Stimulated activated naive CD8-positive, alpha-beta T cell treated with anti-CD3 and anti-CD28 coated beads, Interleukin-15, amount 100 ng/mL, for 72 hours (primary cell): ENCODE measurements at regions not wholly inside any gene's neighbourhood (a gene's known extent, or its start where the extent isn't known, plus 50 kb on each side); places are given as distances from the start of the nearest gene placed in this dataset.

Source experiments
- ATAC-seq: fragments of 150-1000 bp; cut with Tn5 transposase; 2 replicates; pipeline ENCODE4 v1.10.0; 2021; ENCODE audit warnings: mild to moderate bottlenecking, moderate library complexity
- DNase-seq, 2 donors: peaks; one replicate each; pipeline ENCODE4 v3.0.0; 2021 to 2022
- H3K27ac Mint-ChIP-seq, 2 donors: one replicate each; pipeline ENCODE4 v1.8.0; 2022; ENCODE audit warnings: mild to moderate bottlenecking in 2 of 2, mixed read lengths in 2 of 2, moderate library complexity in 2 of 2
- H3K27me3 Mint-ChIP-seq: one replicate; pipeline ENCODE4 v1.8.0; 2022; ENCODE audit warnings: mixed read lengths
- H3K4me1 Mint-ChIP-seq: one replicate; pipeline ENCODE4 v1.8.0; 2022; ENCODE audit warnings: mild to moderate bottlenecking, mixed read lengths
- H3K4me3 Mint-ChIP-seq, 2 donors: one replicate each; pipeline ENCODE4 v1.8.0; 2022; ENCODE audit warnings: mild to moderate bottlenecking in 2 of 2, mixed read lengths in 2 of 2, moderate library complexity in 1 of 2
- H3K9me3 Mint-ChIP-seq, 2 donors: one replicate each; pipeline ENCODE4 v1.8.0; 2022; ENCODE audit warnings: mixed read lengths in 2 of 2

DNA sequence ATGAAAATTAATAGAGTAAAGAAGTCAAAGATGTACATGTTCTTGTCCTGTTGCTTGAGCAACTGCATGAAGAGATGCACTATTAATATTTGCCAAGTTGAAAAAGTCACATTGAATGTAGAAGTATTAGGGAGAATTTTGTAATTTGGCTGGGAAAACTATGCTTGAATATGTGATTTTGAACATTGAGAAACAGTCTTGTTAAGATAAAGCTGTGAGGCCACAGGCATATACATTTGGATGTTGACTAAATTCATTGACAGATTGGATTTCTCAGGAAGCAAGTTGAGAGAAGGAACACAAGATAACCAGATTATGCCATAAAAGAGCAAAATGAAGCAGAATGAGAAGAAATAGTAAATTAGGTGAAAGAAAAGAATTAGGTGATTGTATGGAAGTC, 1777.5 kb upstream of the PCDH7 start:
- ATAC-seq (no peak), DNase-seq (no peak)
- Mint-ChIP-seq H3K27ac (no peak overlapping the region), H3K4me1 (no peaks in the 10 kb centered on the region), H3K9me3 (peaks cover 15 to 23% of the 10 kb centered on the region in 2 donors), H3K27me3 (no peaks in the 10 kb centered on the region), H3K4me3 (no peak overlapping the region)

DNA sequence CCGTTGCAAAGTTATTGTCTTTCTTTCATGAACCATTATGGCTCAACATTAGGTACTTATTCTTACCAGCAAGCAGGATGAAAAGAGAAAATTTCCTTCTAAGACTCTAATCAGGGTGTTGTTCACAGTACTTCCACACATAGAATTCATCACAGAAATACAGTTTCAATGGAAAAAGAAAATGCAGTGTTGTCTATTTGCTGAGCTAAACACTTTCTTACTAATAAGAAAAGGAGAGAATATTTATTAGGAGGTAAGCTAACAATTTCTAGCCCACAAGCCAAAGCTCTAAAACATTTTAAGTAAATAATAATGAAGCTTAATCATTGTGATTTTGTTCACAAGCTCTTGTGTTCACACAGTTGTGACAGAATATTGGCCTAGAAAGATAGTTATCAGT, 1772.8 kb upstream of the PCDH7 start:
- Mint-ChIP-seq H3K27me3 (no peaks in the 10 kb centered on the region), H3K9me3 (peaks cover 12 to 15% of the 10 kb centered on the region in 2 donors), H3K4me3 (no peak overlapping the region), H3K27ac (no peak overlapping the region), H3K4me1 (no peaks in the 10 kb centered on the region)
- no peak for DNase-seq
- ATAC-seq: no peak

DNA sequence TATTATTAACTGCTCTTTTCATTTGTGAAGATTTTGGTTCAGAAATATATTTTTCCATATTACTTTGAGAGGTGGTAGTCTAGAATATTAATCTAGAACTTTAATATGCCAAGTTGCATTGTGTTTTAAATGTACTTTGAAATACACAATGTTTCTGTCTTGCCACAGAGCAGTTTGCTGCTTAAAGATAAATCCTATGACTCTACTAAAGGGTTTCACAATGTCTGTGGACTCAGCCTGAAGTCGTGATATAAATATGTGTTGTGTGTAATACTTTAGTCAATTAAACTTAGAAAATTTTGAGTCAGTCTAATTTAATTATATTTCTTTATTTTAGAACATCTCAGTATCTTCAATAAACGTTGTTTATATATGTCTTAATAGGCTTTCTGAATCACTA, 1771.7 kb upstream of the PCDH7 start:
- DNase-seq (no peak), ATAC-seq (no peak)
- Mint-ChIP-seq H3K27ac (no peak overlapping the region), H3K4me1 (no peaks in the 10 kb centered on the region), H3K4me3 (no peak overlapping the region), H3K27me3 (no peaks in the 10 kb centered on the region), H3K9me3 (peaks cover 6 to 8% of the 10 kb centered on the region in 2 donors)

DNA sequence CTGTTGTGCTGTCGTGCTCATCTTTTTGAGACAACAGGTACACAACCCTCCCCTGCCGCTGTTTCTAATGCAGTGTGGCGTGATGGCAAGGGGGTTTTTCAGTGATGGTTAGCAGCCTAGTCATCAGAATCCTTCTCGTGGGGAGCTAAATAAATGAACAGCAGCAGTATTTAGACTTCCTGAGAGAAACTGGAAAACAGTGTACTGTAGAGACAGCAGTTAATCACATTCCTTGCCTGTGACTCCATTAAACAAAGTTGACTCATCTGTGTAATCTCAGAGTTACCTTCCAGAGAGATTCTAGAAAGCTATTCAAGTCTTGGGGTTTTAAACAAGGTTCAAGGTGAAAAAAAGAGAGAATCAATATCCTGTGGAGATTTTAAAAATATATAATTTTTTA, 1753.2 kb upstream of the PCDH7 start:
- no peak overlapping the region for H3K4me3 Mint-ChIP-seq
- H3K4me1 Mint-ChIP-seq: no peaks in the 10 kb centered on the region
- no peak for DNase-seq
- H3K27ac Mint-ChIP-seq: peak overlapping the region in 1 of 2 donors; percentile 42
- ATAC-seq: no peak
- H3K27me3 Mint-ChIP-seq: no peaks in the 10 kb centered on the region
- H3K9me3 Mint-ChIP-seq: peaks cover 0 to 6% of the 10 kb centered on the region in 2 donors

DNA sequence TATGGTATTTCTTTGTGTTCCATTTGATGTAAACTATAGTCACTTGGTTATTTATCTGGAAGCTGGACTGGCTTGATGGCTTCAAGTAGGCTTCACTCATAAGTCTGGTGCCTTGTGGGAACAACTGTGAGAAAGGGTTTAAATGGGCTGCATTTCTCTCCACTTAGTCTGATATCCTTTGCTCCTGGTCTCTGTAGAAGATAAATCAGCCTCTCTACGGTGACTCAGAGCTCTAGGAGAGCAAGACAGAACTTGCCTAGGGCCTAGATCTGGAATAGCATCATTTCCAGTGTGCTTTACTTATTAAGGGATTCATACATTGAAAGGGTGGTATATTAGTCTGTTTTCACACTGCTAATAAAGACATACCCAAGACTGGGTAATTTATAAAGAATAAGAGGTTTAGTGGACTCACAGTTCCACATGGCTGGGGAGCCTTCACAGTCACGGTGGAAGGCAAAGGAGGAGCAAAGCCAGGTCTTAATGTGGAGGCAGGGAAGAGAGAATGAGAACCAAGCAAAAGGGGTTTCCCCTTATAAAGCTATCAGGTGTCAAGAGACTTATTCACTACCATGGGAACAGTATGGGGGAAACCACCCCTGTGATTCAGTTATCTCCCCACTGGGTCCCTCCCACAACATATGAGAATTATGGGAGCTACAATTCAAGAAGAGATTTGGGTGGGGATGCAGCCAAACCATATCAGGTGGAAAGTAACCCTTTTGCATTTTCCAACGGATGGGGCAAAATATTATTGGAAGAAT, 1746.4 kb upstream of the PCDH7 start:
- DNase-seq (no peak), ATAC-seq (no peak)
- no peak overlapping the region for H3K27ac Mint-ChIP-seq
- H3K4me3 Mint-ChIP-seq: no peak overlapping the region
- no peaks in the 10 kb centered on the region for H3K27me3 Mint-ChIP-seq
- peaks cover 5 to 7% of the 10 kb centered on the region in 2 donors for H3K9me3 Mint-ChIP-seq
- H3K4me1 Mint-ChIP-seq: no peaks in the 10 kb centered on the region

DNA sequence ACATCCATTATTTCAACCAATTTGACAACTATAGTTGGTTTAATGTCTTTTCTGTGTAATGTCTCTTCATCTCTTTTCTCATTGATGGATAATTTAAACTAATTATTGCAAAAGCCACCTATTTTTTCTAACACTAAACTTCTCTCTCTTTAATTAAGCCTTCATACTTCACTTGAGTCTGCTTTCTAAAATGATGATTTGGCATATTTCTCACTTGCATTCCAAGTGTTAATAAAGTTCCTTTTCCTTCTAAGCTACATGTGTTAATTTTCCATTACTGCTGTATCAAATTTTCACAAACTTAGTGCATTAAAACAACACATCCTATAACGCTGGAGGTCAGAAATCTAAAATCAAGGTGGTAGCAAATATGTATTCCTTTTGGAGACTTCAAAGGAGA, 1743.8 kb upstream of the PCDH7 start:
- H3K4me3 Mint-ChIP-seq: no peak overlapping the region
- no peaks in the 10 kb centered on the region for H3K4me1 Mint-ChIP-seq
- ATAC-seq (no peak), DNase-seq (no peak)
- H3K9me3 Mint-ChIP-seq: peaks cover 5 to 7% of the 10 kb centered on the region in 2 donors
- H3K27me3 Mint-ChIP-seq: no peaks in the 10 kb centered on the region
- H3K27ac Mint-ChIP-seq: no peak overlapping the region

DNA sequence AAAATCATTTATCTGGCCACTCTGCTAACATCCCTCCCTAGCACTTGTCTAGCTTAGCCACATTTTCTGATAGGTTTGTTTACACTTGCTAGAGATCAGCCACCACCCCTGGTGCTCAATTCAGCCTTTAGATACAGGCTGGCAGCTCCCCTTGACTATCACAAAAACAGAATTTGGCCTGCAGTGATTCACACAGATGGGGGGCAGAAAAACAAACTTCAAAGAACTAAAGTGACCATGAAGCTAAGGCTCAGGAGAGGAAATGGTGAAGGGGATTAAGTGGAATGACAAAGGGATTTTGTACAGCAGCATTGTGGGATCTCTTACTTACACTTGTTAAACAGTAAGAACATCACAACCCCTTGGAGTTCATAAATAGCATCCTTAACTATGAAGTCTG, 1718.0 kb upstream of the PCDH7 start:
- Mint-ChIP-seq H3K27ac (no peak overlapping the region), H3K4me1 (no peaks in the 10 kb centered on the region), H3K9me3 (peaks cover 11 to 29% of the 10 kb centered on the region in 2 donors), H3K27me3 (no peaks in the 10 kb centered on the region), H3K4me3 (no peak overlapping the region)
- ATAC-seq (no peak), DNase-seq (no peak)

DNA sequence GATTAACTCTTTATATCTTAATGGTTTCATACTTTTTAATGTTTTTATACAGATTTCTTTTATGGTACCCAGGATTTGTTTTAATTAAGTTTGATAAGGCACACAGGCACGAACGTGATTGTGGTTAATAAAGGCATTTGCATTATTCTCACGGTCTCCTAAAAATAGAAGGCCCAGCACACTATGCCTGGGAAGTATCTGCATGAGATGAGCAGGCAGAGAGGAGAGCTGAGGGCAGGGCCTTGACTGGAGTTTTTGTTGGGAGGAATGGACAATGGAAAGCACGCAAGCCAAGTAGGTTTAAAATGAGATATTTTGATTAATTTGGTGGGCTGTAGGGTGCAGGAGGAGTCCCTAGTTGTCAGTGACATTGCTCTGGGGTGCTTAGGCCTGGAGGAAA, 1714.3 kb upstream of the PCDH7 start:
- no peaks in the 10 kb centered on the region for H3K27me3 Mint-ChIP-seq
- H3K4me3 Mint-ChIP-seq: no peak overlapping the region
- no peaks in the 10 kb centered on the region for H3K4me1 Mint-ChIP-seq
- H3K27ac Mint-ChIP-seq: peak overlapping the region in 1 of 2 donors; percentile 63
- ATAC-seq (no peak), DNase-seq (no peak)
- H3K9me3 Mint-ChIP-seq: peaks cover 4 to 19% of the 10 kb centered on the region in 2 donors

DNA sequence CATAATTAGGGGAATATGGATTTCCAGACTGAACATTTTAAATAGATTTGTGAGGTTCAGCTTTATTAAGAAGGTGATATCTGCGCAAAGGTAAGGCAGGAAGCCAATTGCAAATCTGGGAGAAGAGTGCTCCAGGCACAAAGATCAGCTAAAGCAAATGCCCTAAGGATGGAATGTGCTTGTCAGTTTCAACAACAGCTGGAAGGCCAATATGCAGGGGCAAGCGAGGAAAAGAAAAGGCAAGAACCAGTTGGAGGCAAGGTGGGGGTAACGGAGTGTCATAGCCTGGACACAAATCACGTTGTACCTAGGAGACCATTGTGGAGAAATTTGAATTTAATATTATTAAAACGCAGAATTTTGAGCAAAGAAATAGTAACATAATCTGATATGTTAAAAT, 1710.3 kb upstream of the PCDH7 start:
- Mint-ChIP-seq H3K27me3 (no peaks in the 10 kb centered on the region), H3K4me3 (no peak overlapping the region), H3K4me1 (no peaks in the 10 kb centered on the region), H3K9me3 (peaks cover 14 to 17% of the 10 kb centered on the region in 2 donors), H3K27ac (no peak overlapping the region)
- ATAC-seq: no peak
- no peak for DNase-seq

DNA sequence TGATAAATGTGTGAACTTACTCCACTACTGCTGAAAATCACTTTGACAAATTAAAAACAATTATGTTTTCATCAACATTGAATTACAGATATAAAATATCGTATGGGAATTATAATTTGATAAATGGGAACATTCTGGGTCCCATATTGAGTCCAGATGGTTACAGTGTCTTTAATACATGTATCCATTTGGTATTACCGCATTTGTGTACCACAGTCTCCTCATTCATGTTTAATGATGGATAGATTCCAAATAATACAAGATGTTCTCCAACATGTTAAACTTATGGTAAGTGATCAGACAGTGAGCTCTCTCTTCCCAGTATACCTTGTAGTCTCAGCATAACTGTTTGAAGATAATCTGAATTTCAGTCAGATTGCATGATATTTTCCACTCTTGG, 1706.8 kb upstream of the PCDH7 start:
- Mint-ChIP-seq H3K27ac (no peak overlapping the region), H3K4me3 (no peak overlapping the region), H3K27me3 (no peaks in the 10 kb centered on the region), H3K4me1 (no peaks in the 10 kb centered on the region), H3K9me3 (peaks cover 14 to 17% of the 10 kb centered on the region in 2 donors)
- ATAC-seq: no peak
- no peak for DNase-seq

DNA sequence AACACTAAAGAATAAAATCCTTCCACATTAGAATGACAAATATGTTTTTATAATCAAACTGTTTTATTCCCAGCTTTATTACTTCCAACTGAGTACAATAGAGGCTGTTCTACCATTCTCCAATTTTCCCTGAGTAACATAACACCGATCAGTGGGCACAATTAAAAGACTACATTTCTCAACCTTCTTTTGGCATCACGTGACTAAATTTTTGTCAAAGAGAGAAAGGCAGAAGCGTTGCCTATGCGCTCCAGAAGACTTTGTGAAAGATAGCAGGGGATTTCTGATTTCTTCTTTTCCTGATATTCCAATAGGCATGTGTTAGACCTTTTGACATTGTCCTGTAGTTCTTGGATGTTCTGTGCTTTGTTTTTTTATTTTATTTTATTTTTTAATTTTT, 1705.6 kb upstream of the PCDH7 start:
- Mint-ChIP-seq H3K27ac (no peak overlapping the region), H3K27me3 (no peaks in the 10 kb centered on the region), H3K4me1 (no peaks in the 10 kb centered on the region), H3K4me3 (no peak overlapping the region), H3K9me3 (peaks cover 17 to 18% of the 10 kb centered on the region in 2 donors)
- no peak for ATAC-seq
- DNase-seq: no peak

DNA sequence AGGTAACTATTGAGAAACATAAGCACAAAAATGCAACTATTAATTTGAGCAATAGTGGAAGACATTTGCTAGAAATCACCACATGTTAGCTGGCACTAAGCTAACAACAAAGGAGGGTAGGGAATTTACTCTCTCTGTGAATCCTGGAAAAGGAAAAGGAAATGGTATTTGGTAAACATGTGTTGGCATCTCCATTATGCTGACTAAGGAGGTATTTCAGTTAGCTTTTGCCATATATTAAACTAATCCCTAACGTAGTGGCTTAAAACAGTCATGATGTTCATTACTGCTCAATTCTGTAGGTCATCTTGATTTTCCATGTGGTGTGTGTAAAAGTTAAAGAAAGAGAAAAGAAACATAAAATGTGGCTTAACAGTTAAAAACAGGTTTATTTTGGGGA, 1686.5 kb upstream of the PCDH7 start:
- Mint-ChIP-seq H3K27me3 (no peaks in the 10 kb centered on the region), H3K9me3 (peaks cover 18 to 21% of the 10 kb centered on the region in 2 donors), H3K27ac (no peak overlapping the region), H3K4me1 (no peaks in the 10 kb centered on the region), H3K4me3 (no peak overlapping the region)
- no peak for DNase-seq
- ATAC-seq: no peak

DNA sequence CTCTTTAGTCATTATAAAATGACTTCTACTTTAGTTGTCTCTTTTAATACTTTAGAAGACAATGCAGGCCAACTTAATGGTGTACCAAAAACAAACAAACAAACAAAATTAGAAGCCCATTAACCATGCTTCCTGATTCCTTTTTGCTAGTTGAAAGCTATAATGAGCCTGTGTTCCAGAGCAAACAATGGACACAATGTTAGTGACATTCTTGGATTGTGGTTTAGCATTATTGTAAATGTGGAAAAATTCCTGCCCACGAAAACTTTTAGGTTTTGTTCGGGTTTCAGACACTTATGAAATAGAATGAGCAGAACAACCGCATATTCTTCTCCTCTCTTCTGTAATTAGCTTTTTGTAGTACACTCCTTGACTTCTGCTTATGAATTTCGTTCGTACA, 1682.7 kb upstream of the PCDH7 start:
- Mint-ChIP-seq H3K27me3 (no peaks in the 10 kb centered on the region), H3K9me3 (peaks cover 13 to 16% of the 10 kb centered on the region in 2 donors), H3K4me1 (no peaks in the 10 kb centered on the region), H3K4me3 (no peak overlapping the region), H3K27ac (no peak overlapping the region)
- DNase-seq: no peak
- ATAC-seq: no peak

DNA sequence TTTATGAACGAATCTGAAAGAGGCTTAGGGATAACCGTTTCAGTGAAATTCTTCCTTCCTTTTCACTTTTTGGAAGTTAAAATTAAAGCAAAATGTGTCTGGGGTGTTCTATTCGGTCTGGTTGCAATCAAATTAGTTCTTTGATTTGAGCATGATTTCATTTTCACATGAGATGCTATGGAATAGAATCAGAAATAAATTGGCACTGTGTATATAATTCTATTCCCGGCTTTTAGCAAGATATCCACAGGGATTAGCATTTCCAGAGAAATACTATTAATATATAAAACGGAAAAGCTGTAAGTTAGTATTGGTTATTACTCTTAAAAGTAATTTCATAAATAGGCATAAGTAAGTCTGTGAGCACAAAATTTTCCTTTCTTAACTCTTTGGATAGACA, 1676.8 kb upstream of the PCDH7 start:
- peaks cover 4 to 16% of the 10 kb centered on the region in 2 donors for H3K9me3 Mint-ChIP-seq
- no peaks in the 10 kb centered on the region for H3K27me3 Mint-ChIP-seq
- DNase-seq: no peak
- no peak overlapping the region for H3K4me3 Mint-ChIP-seq
- no peak overlapping the region for H3K27ac Mint-ChIP-seq
- no peaks in the 10 kb centered on the region for H3K4me1 Mint-ChIP-seq
- ATAC-seq: no peak

DNA sequence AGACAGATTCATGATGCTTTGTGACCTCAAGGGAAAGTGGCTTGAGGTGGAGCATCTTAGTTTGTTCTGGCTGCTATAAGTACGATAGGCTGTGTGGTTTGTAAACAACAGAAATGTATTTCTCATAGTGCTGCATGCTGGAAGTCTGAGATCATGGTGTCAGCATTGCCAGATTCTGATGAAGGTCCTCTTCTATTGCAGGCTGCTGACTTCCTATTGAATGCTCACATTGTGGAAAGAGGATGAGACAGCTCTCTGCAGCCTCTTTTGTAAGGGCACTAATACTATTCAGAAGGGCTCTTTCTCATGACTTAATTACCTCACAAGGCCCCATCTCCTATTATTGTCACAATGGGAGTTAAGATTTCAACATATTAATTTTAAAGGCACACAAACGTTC, 1674.0 kb upstream of the PCDH7 start:
- no peaks in the 10 kb centered on the region for H3K27me3 Mint-ChIP-seq
- H3K27ac Mint-ChIP-seq: peak overlapping the region in 1 of 2 donors; percentile 19
- no peaks in the 10 kb centered on the region for H3K4me1 Mint-ChIP-seq
- no peak overlapping the region for H3K4me3 Mint-ChIP-seq
- ATAC-seq: no peak
- peaks cover 16 to 29% of the 10 kb centered on the region in 2 donors for H3K9me3 Mint-ChIP-seq
- no peak for DNase-seq

DNA sequence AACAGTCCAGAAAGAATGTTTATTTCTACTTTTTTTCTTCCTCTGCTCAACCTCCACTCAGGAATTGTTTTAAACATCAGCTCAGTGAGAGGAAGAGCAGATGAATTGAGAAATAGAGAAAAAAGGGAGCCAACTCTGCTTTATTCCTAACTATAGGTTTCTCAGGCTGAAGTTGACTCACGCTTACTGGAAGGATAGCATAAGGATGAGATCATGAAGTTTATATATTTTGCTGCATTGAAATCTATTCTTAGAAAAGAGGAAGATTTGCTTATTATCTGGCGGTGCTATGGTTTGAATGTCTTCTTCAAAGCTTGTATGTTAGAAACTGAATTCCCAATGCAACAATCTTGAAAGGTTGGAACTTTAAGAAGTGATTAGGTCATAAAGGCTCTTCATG, 1673.4 kb upstream of the PCDH7 start:
- no peak overlapping the region for H3K27ac Mint-ChIP-seq
- DNase-seq (no peak), ATAC-seq (no peak)
- no peaks in the 10 kb centered on the region for H3K4me1 Mint-ChIP-seq
- H3K27me3 Mint-ChIP-seq: no peaks in the 10 kb centered on the region
- H3K9me3 Mint-ChIP-seq: peaks cover 16 to 29% of the 10 kb centered on the region in 2 donors
- H3K4me3 Mint-ChIP-seq: no peak overlapping the region
